Loucy (cell line): ENCODE measurements at regions not wholly inside any gene's neighbourhood (a gene's known extent, or its start where the extent isn't known, plus 50 kb on each side); places are given as distances from the start of the nearest gene placed in this dataset.

Source experiments
- H2AFZ ChIP-seq: fragments of 200-600 bp; sonication (generic); 2 replicates; pipeline ENCODE4 v1.6.0; 2016; ENCODE audit warnings: antibody characterized with exemption, mild to moderate bottlenecking, low read length, moderate library complexity
- H3F3A ChIP-seq: fragments of 200-600 bp; 2 replicates; pipeline ENCODE4 v1.6.0; 2016; ENCODE audit warnings: antibody characterized with exemption, low read depth, mild to moderate bottlenecking
- H3K27me3 ChIP-seq: fragments of 200-600 bp; sonication (generic); 2 replicates; pipeline ENCODE4 v1.6.1; 2014; ENCODE audit warnings: low read length, mild to moderate bottlenecking; ENCODE audit not compliant: insufficient read depth, poor library complexity, severe bottlenecking
- H3K36me3 ChIP-seq: fragments of 200-600 bp; sonication (generic); 2 replicates; pipeline ENCODE4 v1.6.1; 2016; ENCODE audit warnings: low read length; ENCODE audit not compliant: insufficient read depth
- H3K4me1 ChIP-seq: fragments of 200-600 bp; sonication (generic); 2 replicates; pipeline ENCODE4 v1.5.1; 2014; ENCODE audit warnings: low read length, mild to moderate bottlenecking; ENCODE audit not compliant: insufficient read depth, poor library complexity, severe bottlenecking
- H3K4me2 ChIP-seq: fragments of 200-600 bp; sonication (generic); 2 replicates; pipeline ENCODE4 v1.6.0; 2014; ENCODE audit warnings: antibody characterized with exemption, low read length, low read depth, mild to moderate bottlenecking; ENCODE audit not compliant: poor library complexity, severe bottlenecking
- H3K4me3 ChIP-seq: fragments of 200-600 bp; sonication (generic); 2 replicates; pipeline ENCODE4 v1.5.1; 2014; ENCODE audit warnings: low read length, mild to moderate bottlenecking, mixed read lengths; ENCODE audit not compliant: poor library complexity, severe bottlenecking
- H3K79me2 ChIP-seq: fragments of 200-600 bp; sonication (generic); 2 replicates; pipeline ENCODE4 v1.6.1; 2014; ENCODE audit warnings: low read length; ENCODE audit not compliant: insufficient read depth
- H3K9ac ChIP-seq: fragments of 200-600 bp; sonication (generic); 2 replicates; pipeline ENCODE4 v1.6.0; 2014; ENCODE audit warnings: mild to moderate bottlenecking, low read depth, low read length, moderate library complexity; ENCODE audit not compliant: poor library complexity, severe bottlenecking
- H3K9me2 ChIP-seq: fragments of 200-600 bp; sonication (generic); replicated peaks from 2 replicates; pipeline ENCODE4 v1.6.1; 2016; ENCODE audit warnings: low read depth, low read length, mixed read lengths
- H3K9me3 ChIP-seq: fragments of 200-600 bp; sonication (generic); 2 replicates; pipeline ENCODE4 v1.6.1; 2014; ENCODE audit warnings: mild to moderate bottlenecking, antibody characterized with exemption, low read length, low read depth; ENCODE audit not compliant: insufficient read depth
- H4K20me1 ChIP-seq: fragments of 200-600 bp; sonication (generic); 2 replicates; pipeline ENCODE4 v1.6.0; 2014; ENCODE audit warnings: antibody characterized with exemption, low read length, mild to moderate bottlenecking; ENCODE audit not compliant: insufficient read depth, poor library complexity, severe bottlenecking
- CTCF ChIP-seq: fragments of 200-600 bp; sonication (generic); conservative IDR thresholded peaks from 2 replicates; pipeline ENCODE4 v1.5.1; 2014; ENCODE audit warnings: mild to moderate bottlenecking, antibody characterized with exemption, low read length
- EZH2phosphoT487 ChIP-seq: fragments of 200-600 bp; IDR thresholded peaks from 2 replicates; pipeline ENCODE4 v1.6.1; 2018; ENCODE audit warnings: antibody characterized with exemption, mild to moderate bottlenecking, moderate library complexity, borderline replicate concordance

DNA sequence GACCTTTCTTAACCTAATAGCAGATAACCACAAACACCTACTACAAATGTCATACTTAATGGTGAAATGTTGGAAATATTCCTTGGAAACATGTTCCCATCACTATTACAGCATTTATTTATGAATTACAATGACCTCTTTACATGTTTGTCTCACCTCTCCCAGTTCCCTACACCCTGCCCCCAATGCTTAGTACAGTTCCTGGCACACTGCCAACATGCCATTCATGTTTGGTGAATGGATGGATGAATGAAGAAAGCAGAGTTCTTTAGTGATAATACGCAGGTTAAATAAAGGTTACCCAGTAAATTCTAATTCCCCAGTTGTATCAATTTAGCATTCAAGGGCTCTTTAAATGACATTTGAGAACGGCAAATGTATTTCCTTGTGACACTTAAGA is 259.9 kb upstream of the ATP11B start:
- Histone ChIP-seq H3K4me1 (peaks cover 2% of the 10 kb centered on the region), H3K4me2 (no peak overlapping the region), H3K9me2 (no peaks in the 10 kb centered on the region), H4K20me1 (no peaks in the 10 kb centered on the region), H3K9ac (no peak overlapping the region), H3K27me3 (no peaks in the 10 kb centered on the region), H3K79me2 (no peaks in the 10 kb centered on the region), H3K9me3 (no peaks in the 10 kb centered on the region), H2AFZ (no peak overlapping the region), H3K4me3 (no peak overlapping the region), H3F3A (no peaks in the 10 kb centered on the region), H3K36me3 (no peaks in the 10 kb centered on the region)
- TF ChIP-seq EZH2phosphoT487 (no peak), CTCF (no peak)

GRCh38 chr3:182544542-182544941 is 248.8 kb upstream of the ATP11B start:
- Histone ChIP-seq H3K27me3 (no peaks in the 10 kb centered on the region), H3K79me2 (no peaks in the 10 kb centered on the region), H3K4me3 (peak overlapping the region; percentile 74), H4K20me1 (no peaks in the 10 kb centered on the region), H2AFZ (peak overlapping the region; percentile 24; the same call in 1 of the 2 replicates), H3K9me2 (no peaks in the 10 kb centered on the region), H3F3A (peaks cover 4% of the 10 kb centered on the region; the same call in 1 of the 2 replicates), H3K36me3 (no peaks in the 10 kb centered on the region), H3K9ac (peak overlapping the region; percentile 83), H3K4me2 (peak overlapping the region; percentile 85), H3K9me3 (no peaks in the 10 kb centered on the region), H3K4me1 (peaks cover 75% of the 10 kb centered on the region)
- TF ChIP-seq CTCF (no peak), EZH2phosphoT487 (no peak)

DNA sequence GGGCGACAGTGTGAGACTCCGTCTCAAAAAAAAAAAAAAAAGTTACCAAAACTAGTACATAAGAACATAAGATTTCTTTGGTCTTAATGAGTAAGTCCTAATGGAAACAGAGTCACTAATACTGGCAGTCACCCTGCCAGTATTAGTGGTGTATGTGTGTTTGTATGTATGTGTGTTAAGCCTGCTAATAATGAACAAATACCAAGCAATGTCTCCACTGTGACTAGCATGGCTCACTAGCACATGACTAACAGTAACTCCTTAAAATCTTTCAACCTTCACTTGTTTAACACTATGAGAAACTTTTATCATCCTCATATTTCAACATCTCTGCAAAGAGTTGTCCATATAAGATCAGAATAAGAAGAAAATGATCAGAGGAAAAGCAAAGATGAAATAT is 231.0 kb upstream of the ATP11B start:
- TF ChIP-seq CTCF (no peak), EZH2phosphoT487 (no peak)
- Histone ChIP-seq H3K4me3 (no peak overlapping the region), H3F3A (no peaks in the 10 kb centered on the region), H3K9me2 (no peaks in the 10 kb centered on the region), H4K20me1 (no peaks in the 10 kb centered on the region), H3K9me3 (peaks cover 11% of the 10 kb centered on the region; the same call in 1 of the 2 replicates), H3K36me3 (no peaks in the 10 kb centered on the region), H3K9ac (no peak overlapping the region), H2AFZ (no peak overlapping the region), H3K4me1 (peaks cover 9% of the 10 kb centered on the region), H3K27me3 (no peaks in the 10 kb centered on the region), H3K79me2 (no peaks in the 10 kb centered on the region), H3K4me2 (no peak overlapping the region)
